Activated T-cell treated with anti-CD3 and anti-CD28 coated beads, Interleukin-2, amount 50 U/mL, for 48 hours (primary cell): ENCODE measurements at regions not wholly inside any gene's neighbourhood (a gene's known extent, or its start where the extent isn't known, plus 50 kb on each side); places are given as distances from the start of the nearest gene placed in this dataset.
"Not testable (repeated sequence)": the region's sequence is repeated elsewhere in the genome, so short reads cannot be mapped to it uniquely, and the experiment has no call there.

Source experiments
- DNase-seq, 2 experiments: peaks; one replicate each; pipeline ENCODE4 v3.0.0-alpha.2; 2020

DNA sequence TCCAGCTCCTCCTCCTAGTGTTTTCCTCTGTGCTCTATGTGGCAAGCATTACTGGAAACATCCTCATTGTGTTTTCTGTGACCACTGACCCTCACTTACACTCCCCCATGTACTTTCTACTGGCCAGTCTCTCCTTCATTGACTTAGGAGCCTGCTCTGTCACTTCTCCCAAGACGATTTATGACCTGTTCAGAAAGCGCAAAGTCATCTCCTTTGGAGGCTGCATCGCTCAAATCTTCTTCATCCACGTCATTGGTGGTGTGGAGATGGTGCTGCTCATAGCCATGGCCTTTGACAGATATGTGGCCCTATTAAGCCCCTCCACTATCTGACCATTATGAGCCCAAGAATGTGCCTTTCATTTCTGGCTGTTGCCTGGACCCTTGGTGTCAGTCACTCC, 64.0 kb downstream of the OR4F15 start:
- DNase-seq: not testable (repeated sequence)

DNA sequence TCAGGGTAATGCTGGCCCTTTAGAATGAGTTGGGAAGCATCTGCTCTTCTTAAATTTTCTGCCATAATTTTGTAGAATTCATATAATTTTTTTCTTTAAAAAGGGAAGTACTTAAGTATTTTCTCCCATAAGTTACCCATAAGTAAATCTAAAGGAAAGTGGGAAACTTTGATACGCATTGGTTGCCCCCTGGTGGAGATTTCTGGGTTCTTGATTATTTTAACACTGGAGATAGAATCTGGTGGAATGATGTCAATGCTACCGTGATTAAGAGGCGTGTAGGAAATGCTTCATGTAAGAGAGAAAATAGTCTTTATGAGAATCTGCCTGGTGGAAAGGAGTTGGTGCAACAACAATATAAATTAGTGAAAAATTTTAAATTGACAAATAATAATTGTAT, 65.6 kb downstream of the OR4F15 start:
- DNase-seq: not testable (repeated sequence)

DNA sequence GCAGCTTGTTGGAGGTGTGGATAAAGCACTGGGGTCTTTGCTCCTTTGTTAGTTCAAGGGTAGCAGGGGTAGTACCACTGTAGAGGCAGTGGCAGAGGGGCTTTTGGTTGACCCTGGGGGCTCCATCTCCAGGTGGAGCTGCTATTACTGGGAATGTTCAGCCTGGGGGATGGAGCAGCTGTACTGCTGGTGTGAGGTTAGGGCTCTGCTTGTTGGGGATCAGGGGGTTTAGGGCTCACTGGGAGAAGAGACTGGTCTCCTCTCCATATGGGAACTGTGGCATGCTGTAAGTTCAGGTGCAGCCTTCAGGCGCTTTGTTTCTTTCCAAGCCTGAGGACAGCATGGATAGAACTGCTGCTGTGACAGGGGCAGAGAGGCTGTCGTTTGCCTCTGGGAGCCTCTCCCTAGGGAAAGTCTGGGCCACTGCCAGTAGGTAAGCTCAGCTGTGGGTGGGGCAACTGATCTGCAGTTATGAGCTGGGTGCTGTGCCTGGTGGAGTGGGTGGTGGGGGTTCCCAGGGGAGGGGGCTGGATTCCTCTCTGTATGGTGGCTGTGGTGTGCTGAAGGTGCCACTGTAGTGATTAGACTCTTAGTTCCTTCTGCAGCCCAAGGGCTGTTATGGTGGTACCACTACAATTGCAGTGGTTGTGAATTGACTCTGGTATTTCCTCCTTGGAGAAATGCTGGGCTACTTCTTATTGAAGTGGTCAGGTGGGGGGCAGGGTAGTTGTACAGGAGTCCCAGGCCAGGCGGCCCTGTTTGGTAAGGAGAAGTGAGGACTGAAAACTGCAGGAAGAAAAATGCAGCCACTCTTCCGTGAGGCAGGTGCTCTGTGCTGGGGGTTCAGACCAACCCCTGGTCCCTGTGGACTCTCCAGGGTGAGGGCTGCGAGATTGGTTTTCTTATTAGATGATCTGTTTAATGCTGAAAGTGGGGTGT, 100.6 kb downstream of the OR4F15 start:
- DNase-seq: not testable (repeated sequence)

DNA sequence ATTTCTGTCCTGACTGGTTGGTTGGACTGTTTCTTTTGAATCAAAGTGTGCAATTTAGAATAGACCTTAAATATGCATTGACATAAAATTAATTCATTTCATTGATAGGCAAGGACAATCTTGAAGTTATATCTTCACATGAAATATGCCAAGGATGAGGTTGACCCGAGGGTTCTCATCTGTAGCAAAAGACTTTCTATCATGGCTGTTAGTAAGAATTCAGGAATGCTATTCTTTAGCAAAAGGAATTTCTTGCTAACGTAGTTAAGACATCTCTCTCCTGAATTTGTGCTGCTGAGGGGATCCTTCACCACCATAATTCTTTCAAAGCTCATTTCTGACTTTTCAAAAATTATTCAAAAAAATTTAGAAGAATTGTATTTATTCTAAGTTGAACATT, 112.6 kb downstream of the OR4F15 start:
- not testable (repeated sequence) for DNase-seq

DNA sequence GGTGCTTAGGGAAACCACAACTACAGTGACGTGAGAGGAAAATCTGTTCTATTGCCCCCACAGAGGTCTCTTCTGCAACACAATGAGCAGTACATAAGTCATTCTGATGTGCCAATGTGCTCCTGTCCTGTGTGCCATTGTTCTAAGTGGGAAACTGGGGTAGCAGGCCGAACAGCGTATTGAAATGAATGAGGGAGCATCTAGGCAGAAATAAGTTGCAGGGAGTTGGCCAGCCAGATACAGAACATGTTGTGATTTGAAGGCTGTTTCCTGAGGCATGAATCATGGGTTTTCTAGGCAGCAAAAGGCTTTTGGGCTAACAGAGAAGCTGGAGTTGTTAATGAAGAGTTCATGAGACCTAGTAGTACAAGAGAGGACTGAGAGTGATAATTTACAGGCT, 122.5 kb downstream of the OR4F15 start:
- not testable (repeated sequence) for DNase-seq

DNA sequence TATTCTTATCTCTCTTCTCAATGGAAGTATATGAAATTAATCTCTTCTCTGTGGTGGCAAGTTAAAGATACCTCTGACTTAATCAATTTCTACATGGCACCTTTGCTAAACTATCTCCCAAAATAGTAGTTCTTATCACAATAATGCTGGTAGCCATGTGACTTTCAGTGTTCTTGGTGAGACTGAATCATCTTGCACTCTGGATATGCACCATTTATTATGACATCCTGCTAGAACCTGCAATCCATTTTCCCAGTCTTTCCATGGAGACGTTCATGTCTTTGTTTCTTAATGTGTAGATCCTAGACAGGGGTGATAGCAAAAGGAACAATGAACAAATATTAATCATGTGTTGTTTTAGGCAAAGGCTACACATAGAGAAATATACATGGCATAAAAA, 125.4 kb downstream of the OR4F15 start:
- DNase-seq: not testable (repeated sequence)

DNA sequence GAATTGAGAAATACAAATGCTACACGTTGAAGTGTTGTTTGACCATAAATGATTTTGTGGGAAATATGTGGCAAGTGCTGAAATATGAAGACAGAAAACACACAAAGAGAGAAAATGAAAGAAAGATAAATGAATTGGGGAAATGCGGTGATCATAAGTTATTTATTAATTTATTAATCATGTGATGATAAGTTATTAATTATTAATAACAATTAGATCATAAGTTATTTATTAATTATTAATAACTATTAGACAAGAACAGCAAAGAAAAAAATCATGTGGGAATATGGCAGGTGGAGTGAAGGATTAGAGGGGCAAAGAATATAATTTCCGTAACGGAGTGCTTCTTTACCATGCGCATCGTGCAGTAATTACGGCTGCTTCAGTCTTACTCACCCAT, 126.6 kb downstream of the OR4F15 start:
- DNase-seq: not testable (repeated sequence)

DNA sequence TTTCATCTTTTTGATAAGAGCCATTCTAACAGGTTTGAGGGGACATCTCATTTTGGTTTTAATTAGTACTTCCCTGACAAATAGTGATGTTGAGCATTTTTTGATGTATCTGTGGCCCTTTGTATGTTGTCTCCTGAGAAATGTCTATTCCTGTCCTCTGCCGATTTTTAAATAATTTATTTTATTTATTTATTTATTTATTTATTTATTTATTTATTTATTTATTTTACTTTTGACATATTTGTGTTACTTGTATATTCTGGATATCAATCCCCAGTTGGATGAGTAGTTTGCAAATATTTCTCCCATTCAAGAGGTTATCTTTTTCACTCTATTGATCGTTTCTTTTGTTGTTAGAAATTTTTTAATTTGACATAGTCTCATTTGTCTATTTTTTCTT, 133.9 kb downstream of the OR4F15 start:
- DNase-seq: not testable (repeated sequence)

DNA sequence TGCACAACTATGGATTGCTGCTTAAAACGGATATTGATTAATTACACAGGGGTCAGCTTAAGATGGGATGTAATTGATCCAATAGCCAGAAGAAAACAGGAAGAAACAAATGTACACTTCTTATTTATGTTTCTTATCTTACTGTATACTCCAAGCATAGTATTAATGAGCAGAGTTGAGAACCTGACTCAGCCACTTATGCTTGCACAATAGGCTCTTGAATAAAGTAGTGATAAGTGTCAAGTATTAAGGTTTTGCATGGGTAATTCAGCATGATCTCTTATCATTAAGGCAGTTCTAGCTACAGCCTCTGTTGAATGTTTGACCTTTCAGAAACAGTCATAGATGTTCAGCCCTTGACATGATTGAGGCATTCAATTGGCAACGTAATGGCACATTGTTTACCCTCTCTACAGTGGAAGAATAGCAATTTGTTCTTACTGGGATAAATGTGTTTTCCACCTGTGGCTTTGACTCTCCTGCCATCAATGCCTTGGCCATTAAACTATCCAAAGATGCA, 136.5 kb downstream of the OR4F15 start:
- DNase-seq: not testable (repeated sequence)

DNA sequence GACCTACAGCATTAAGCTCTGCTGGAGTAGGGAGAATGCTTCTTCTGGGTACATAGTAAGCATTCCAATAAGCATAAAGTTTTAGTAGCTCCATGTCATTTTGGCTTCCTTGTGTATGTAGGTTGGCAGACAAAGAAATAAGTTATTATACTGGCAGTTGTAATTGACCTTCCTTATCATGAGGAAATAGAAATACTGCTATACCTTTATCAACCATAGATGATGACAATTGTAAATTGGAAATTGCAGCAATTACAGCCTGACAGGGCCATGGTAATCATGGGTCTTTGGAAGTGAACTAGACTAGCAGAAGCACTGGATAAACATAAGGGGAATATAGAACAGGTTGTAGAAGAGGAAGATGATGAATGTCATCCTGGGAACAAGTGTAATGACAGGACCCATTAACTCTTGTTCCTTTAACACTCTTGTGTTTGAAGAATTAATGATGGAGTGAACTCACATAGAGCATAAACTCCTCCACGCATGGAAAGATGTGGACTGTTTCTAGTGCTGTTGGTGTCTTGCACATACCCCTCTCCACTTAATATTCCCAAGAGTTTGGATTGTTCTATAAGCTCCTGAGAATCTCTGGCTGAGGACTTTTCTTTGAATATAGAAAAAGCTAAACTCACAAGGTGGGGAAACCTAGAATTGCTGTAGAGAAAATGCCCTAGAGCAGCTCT, 137.5 kb downstream of the OR4F15 start:
- not testable (repeated sequence) for DNase-seq

DNA sequence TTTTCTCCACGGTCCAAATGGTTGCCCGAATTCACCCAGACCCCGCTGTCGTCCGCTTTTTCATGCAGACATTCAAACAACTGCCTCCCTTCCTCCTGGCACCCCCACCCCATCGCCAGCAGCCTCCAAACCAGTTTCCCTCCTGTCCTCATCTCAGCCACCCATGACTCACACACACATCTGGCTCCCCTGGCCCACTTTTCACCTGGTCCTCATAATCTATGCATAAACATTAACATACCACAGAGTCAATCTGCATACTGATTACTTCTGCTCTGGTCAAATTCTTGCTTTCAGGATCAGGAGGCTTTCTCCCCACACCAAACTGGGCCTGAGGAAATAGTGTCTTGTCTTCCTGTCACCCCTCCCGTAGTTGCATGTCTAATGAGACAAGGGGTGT, 142.0 kb downstream of the OR4F15 start:
- not testable (repeated sequence) for DNase-seq

DNA sequence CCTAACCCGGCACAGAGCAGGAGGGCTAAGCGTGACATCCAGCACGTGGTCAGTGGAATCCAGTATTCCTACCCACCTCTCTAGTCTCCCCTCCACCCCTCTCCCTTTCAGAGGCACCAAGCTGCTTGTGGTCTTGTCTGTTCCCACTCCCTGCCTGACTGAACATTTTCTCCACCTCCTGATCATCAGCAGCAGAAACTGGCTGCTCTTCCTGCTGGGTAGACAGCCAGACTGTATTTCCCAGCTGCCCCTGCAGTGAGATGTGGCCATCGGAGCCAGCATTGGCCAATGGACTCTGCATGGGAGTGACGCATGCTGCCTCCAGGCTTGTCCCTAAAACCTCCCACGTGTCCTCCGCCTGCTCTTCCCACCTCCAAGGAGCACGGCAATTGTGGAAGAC, 143.8 kb downstream of the OR4F15 start:
- DNase-seq: not testable (repeated sequence)

DNA sequence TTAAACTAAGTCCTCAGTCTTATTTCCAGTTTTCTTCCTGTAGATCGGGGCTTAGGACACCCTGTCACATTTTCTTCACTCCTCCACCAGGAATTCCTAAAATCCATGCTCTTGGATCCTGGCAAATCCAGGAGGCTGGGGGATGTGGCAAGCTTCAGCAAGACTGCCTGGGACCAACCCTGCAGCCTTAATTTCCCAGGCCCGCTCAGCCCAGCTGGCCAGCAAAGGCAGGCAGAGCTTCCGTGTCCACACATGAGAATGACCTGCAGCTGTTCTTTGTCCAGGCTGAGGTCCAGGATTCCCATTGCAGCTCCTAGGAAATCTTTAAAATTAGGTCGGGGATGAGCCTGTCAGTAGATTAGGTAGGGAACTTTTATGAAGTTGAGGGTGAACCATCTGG, 146.7 kb downstream of the OR4F15 start:
- not testable (repeated sequence) for DNase-seq

DNA sequence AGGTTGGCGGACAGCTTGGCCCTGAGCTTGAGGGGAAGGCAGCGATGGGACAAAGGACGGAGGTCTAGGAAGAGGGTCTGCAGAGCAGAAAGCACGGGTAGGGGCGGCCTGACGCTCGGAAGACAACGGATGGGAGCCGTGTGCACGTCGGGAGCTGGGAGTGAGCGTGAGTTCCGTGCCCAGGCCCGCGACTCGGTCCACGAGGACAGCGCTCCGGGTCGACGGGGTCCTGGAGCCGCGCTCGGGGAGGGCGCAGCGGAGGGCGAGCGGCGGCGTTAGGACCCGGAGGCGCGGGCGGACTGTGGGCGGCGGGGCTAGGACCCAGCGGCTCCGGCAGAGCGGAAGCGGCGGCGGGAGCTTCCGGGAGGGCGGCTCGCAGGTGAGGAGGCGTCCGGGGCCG, 149.3 kb downstream of the OR4F15 start:
- not testable (repeated sequence) for DNase-seq

DNA sequence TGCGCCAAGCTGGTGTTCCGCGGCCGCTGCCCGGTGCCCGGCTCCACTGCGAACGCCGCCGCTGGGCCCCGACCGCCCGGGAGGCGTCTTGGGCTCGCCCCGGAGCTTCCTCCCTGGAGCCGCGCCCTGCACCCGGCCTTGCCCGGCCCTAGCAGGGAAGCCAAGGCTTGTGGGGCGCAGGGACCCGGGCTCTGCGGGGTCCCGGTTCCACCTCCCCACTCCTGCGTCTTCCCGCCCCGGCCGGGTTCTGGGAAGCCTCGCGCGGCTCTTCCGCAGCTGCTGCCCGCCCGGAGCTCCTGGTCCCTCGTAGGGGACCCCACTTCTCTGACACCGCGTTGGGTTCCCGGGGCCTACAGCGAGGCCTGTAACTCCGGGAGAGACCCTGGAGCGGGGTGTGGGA, 149.8 kb downstream of the OR4F15 start:
- DNase-seq: not testable (repeated sequence)

DNA sequence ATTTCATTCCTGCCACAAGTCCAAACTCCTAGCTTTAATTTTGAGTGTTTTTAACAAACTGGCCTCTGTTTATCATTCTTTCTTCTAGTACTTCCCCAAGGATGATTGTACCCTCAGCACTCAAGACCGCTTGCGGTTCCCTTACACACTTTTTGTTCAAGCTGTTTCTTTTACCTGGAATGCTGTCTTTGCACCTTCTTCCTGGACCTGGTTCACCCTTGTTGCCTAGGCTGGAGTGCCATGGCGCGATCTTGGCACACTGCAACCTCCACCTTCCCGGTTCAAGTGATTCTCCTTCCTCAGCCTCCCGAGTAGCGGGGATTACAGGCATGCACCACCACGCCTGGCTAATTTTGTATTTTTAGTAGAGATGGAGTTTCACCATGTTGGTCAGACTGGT, 151.7 kb downstream of the OR4F15 start:
- not testable (repeated sequence) for DNase-seq

DNA sequence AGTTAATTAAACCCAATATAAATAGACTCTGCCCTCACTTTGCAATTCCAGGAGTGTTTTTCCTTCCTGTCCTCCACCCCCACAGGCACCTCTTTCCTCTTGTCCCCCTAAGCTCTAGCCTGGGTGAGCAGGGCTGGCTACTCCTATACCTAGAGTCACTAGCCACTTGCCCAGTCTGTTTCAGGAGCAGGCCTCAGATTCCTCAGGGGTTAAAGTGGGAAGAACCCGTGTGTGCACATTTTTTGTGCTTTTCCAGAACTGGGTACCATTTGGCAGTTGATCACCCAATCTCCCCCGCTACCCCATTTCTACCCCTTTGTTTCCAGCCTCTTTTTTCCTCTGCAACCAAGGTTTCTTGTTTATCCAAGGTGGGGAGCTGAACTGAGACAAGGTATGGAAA, 153.4 kb downstream of the OR4F15 start:
- DNase-seq: not testable (repeated sequence)

DNA sequence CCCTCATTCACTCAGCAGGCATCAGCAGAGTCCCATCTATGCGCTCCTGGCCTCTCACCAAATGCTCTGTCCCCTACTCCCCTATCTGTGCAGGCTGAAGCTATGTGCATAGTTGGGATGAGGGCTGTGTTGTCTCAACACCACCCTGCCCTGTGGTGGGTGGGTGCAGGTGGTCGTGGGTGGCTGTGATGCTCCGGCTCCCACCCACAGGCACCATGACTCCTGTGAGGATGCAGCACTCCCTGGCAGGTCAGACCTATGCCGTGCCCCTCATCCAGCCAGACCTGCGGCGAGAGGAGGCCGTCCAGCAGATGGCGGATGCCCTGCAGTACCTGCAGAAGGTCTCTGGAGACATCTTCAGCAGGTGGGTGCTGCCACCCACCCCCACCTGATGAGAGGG, 153.9 kb downstream of the OR4F15 start:
- not testable (repeated sequence) for DNase-seq

DNA sequence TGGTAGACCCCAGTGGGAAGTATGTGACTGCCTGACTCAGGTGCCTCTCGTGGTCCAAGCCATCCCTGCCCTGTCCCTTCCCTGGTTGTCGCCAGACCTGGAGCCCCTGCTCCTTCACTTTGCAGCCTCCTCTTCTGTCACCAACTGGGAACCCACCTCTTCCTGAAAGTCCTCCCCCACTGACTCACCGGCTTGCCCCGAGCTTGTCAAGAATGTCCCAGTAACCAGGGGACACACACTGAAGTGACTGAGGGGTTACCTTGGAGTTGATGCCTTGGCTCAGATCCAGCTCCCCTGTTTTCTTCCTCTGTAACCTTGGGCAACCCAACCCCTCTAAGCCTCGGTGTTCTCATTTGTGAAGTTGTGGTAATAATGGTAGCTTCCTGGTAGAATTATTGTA, 155.4 kb downstream of the OR4F15 start:
- not testable (repeated sequence) for DNase-seq

DNA sequence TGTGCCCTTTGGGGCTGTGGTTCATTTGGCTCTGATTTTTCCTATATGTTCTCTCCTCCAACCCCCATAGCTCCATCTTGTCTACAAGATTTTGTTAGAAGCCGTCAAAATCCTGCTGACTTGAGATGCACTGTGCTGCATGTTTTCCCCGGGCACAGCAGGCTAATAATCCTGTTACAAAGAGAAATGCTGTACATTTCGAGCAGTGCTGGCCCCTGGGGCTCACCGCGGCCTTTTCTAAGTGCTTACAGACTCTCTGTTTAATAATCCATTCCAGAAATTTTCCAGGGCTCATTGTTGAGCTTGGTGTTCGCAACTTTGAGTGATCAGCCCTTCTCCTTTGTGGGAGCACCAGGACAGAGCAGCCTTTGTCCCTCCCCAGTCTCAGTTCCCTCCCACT, 158.6 kb downstream of the OR4F15 start:
- not testable (repeated sequence) for DNase-seq

DNA sequence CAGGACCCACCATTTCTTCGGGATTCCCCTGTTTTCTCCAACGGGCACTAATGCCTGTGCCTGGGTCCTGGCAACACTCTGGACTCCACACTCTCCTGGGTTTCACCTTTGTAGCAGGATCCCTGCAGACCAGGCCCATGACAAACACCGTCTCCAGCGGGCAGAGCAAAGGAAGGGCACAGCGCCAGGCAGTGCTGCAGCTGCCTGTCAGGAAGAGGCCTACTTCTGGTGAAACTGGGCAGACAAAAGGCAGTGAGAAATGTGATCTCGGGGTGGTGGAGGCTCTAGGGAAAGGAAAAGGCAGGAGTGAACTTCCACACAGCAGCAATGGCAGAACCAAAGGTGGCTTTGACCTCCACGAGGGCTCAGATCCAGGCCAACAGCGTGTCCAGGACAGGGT, 165.3 kb downstream of the OR4F15 start:
- DNase-seq: not testable (repeated sequence)

DNA sequence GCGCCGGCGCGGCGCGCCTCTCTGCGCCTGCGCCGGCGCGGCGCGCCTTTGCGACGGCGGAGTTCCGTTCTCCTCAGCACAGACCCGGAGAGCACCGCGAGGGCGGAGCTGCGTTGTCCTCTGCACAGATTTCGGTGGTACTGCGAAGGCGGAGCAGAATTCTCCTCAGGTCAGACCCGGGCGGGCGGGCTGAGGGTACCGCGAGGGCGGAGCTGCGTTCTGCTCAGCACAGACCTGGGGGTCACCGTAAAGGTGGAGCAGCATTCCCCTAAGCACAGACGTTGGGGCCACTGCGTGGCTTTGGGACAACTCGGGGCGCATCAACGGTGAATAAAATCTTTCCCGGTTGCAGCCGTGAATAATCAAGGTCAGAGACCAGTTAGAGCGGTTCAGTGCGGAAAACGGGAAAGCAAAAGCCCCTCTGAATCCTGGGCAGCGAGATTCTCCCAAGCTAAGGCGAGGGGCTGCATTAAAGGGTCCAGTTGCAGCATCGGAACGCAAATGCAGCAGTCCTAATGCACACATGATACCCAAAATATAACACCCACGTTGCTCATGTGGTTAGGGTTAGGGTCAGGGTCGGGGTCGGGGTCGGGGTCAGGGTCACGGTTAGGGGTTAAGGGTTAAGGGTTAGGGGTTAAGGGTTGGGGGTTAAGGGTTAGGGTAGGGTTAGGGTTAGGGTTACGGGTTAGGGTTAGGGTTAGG, 168.4 kb downstream of the OR4F15 start:
- peak; percentile 34 to 36 for DNase-seq
